GM23248 (cell line): ENCODE measurements at regions not wholly inside any gene's neighbourhood (a gene's known extent, or its start where the extent isn't known, plus 50 kb on each side); places are given as distances from the start of the nearest gene placed in this dataset.

Experiments used
- DNase-seq: peaks from one replicate; pipeline ENCODE4 v3.0.0-alpha.2; 2015
- H2AFZ ChIP-seq: fragments of 200-600 bp; sonication (generic); 2 replicates; pipeline ENCODE4 v1.6.1; 2016; ENCODE audit warnings: antibody characterized with exemption
- H3F3A ChIP-seq: fragments of 200-600 bp; sonication (generic); 2 replicates; pipeline ENCODE4 v1.6.1; 2016; ENCODE audit warnings: mild to moderate bottlenecking, antibody characterized with exemption, mixed run types; ENCODE audit not compliant: insufficient read depth
- H3K27ac ChIP-seq: fragments of 200-600 bp; sonication (generic); 2 replicates; pipeline ENCODE4 v1.5.1; 2016; ENCODE audit warnings: mild to moderate bottlenecking
- H3K27me3 ChIP-seq: fragments of 200-600 bp; sonication (generic); replicated peaks from 2 replicates; pipeline ENCODE4 v1.6.1; 2016; ENCODE audit warnings: mild to moderate bottlenecking; ENCODE audit not compliant: insufficient read depth
- H3K36me3 ChIP-seq: fragments of 200-600 bp; sonication (generic); 2 replicates; pipeline ENCODE4 v1.6.1; 2016; ENCODE audit warnings: low read depth, mild to moderate bottlenecking
- H3K4me1 ChIP-seq: fragments of 200-600 bp; sonication (generic); 2 replicates; pipeline ENCODE4 v1.6.1; 2016; ENCODE audit warnings: mild to moderate bottlenecking; ENCODE audit not compliant: insufficient read depth
- H3K4me2 ChIP-seq: fragments of 200-600 bp; sonication (generic); one replicate; pipeline ENCODE4 v1.6.1; 2016; ENCODE audit warnings: mild to moderate bottlenecking; ENCODE audit not compliant: unreplicated experiment
- H3K4me3 ChIP-seq: fragments of 200-600 bp; sonication (generic); 2 replicates; pipeline ENCODE4 v1.5.1; 2016; ENCODE audit warnings: mild to moderate bottlenecking
- H3K79me2 ChIP-seq: fragments of 200-600 bp; sonication (generic); 2 replicates; pipeline ENCODE4 v1.6.1; 2016; ENCODE audit warnings: mild to moderate bottlenecking; ENCODE audit not compliant: insufficient read depth
- H3K9ac ChIP-seq: fragments of 200-600 bp; sonication (generic); 2 replicates; pipeline ENCODE4 v1.6.1; 2016; ENCODE audit warnings: mild to moderate bottlenecking
- H3K9me2 ChIP-seq: fragments of 200-600 bp; sonication (generic); 2 replicates; pipeline ENCODE4 v1.6.1; 2016; ENCODE audit warnings: mixed run types, mild to moderate bottlenecking, moderate library complexity; ENCODE audit not compliant: insufficient read depth
- H3K9me3 ChIP-seq: fragments of 200-600 bp; sonication (generic); one replicate; pipeline ENCODE4 v1.6.1; 2017; ENCODE audit warnings: low read depth
- H4K20me1 ChIP-seq: fragments of 200-600 bp; sonication (generic); 2 replicates; pipeline ENCODE4 v1.6.0; 2016; ENCODE audit not compliant: insufficient read depth
- EZH2 ChIP-seq: fragments of 200-600 bp; sonication (generic); IDR thresholded peaks from 2 replicates; pipeline ENCODE4 v1.6.1; 2018; ENCODE audit warnings: antibody characterized with exemption, mild to moderate bottlenecking; ENCODE audit not compliant: insufficient read depth, poor library complexity, severe bottlenecking
- EZH2phosphoT487 ChIP-seq: fragments of 200-600 bp; sonication (generic); IDR thresholded peaks from 2 replicates; pipeline ENCODE4 v1.6.1; 2018; ENCODE audit warnings: antibody characterized with exemption, moderate library complexity, mild to moderate bottlenecking, low read depth; ENCODE audit not compliant: insufficient read depth
- WGBS, 2 experiments: methylation state at CpG; one replicate each; pipeline ENCODE4 v1.1.6; 2015 to 2017; ENCODE audit warnings: low lambda C conversion rate in 2 of 2, low coverage in 1 of 2; ENCODE audit errors: missing lambda C conversion rate in 2 of 2; 5-methylcytosine and 5-hydroxymethylcytosine counted together
- in situ Hi-C: fragments of 300-500 bp; cut with MboI; formaldehyde crosslinking; loops from 2 replicates; pipeline ENCODE4 v1.15.0; 2020

- Histone ChIP-seq H3K4me1 (no peaks in the 10 kb centered on the region), H3K9me3 (no peaks in the 10 kb centered on the region), H3K4me2 (no peak overlapping the region), H3K9me2 (no peaks in the 10 kb centered on the region), H4K20me1 (no peaks in the 10 kb centered on the region), H3F3A (no peaks in the 10 kb centered on the region), H3K9ac (no peak overlapping the region), H3K36me3 (no peaks in the 10 kb centered on the region), H3K79me2 (no peaks in the 10 kb centered on the region), H3K27me3 (peaks cover 44% of the 10 kb centered on the region), H2AFZ (no peak overlapping the region), H3K27ac (no peak overlapping the region), H3K4me3 (no peak overlapping the region)
- in situ Hi-C loops = no loop called here
- 52 to 69% methylated on average over 1 of the region's 1 CpG for WGBS, 2 experiments
- TF ChIP-seq EZH2 = no peak
- no peak for TF ChIP-seq EZH2phosphoT487
- DNase-seq = no peak
Observed at GRCh38 chr15:69740684-69741083, 288.1 kb downstream of the RPLP1 start.

DNA sequence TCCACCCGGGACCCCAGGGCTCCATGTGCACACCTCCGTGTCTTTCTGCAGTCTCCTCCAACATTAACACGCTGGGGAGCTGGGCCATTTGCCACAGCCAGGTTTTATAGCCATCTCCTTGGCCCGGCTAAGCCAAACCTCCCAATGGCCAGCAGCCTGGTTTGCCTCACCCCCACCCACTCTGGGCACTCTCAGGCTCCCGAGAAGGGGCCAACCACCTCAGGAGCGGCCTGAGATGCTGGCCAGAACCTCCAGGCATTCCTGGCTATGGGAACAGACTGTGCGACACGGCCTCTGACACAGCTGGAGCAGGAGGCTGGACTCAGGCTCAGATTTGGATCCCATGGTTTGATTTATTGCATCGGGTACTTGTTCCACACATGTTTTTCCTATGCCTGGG is 289.7 kb downstream of the RPLP1 start:
- no peak overlapping the region for H3K4me3 ChIP-seq
- no peaks in the 10 kb centered on the region for H4K20me1 ChIP-seq
- no peaks in the 10 kb centered on the region for H3K4me1 ChIP-seq
- no peak overlapping the region for H2AFZ ChIP-seq
- in situ Hi-C loops = no loop called here
- no peaks in the 10 kb centered on the region for H3K9me2 ChIP-seq
- H3K27me3 ChIP-seq = peaks cover 38% of the 10 kb centered on the region
- no peak overlapping the region for H3K9ac ChIP-seq
- DNase-seq = no peak
- 20 to 23% methylated on average over 9 of the region's 9 CpGs for WGBS, 2 experiments
- H3K27ac ChIP-seq = no peak overlapping the region
- TF ChIP-seq EZH2 = no peak
- no peak for TF ChIP-seq EZH2phosphoT487
- H3K9me3 ChIP-seq = no peaks in the 10 kb centered on the region
- H3K79me2 ChIP-seq = no peaks in the 10 kb centered on the region
- H3F3A ChIP-seq = no peaks in the 10 kb centered on the region
- H3K4me2 ChIP-seq = no peak overlapping the region
- H3K36me3 ChIP-seq = no peaks in the 10 kb centered on the region

GRCh38 chr15:69743091-69743490 is 290.5 kb downstream of the RPLP1 start:
- H3K4me1 ChIP-seq = no peaks in the 10 kb centered on the region
- H3K9me2 ChIP-seq = no peaks in the 10 kb centered on the region
- H3F3A ChIP-seq = no peaks in the 10 kb centered on the region
- H3K27ac ChIP-seq = no peak overlapping the region
- no peak overlapping the region for H3K4me3 ChIP-seq
- TF ChIP-seq EZH2 (no peak), EZH2phosphoT487 (no peak)
- H3K4me2 ChIP-seq = no peak overlapping the region
- H3K36me3 ChIP-seq = no peaks in the 10 kb centered on the region
- H3K27me3 ChIP-seq = peaks cover 42% of the 10 kb centered on the region
- no peaks in the 10 kb centered on the region for H4K20me1 ChIP-seq
- H2AFZ ChIP-seq = no peak overlapping the region
- H3K79me2 ChIP-seq = no peaks in the 10 kb centered on the region
- H3K9me3 ChIP-seq = no peaks in the 10 kb centered on the region
- 50 to 79% methylated on average over 1 of the region's 1 CpG for WGBS, 2 experiments
- no peak overlapping the region for H3K9ac ChIP-seq
- in situ Hi-C loops = no loop called here
- DNase-seq = no peak

- Histone ChIP-seq H3K9me3 (no peaks in the 10 kb centered on the region), H3K27ac (no peak overlapping the region), H3K9me2 (no peaks in the 10 kb centered on the region), H3K27me3 (peaks cover 42% of the 10 kb centered on the region), H4K20me1 (no peaks in the 10 kb centered on the region), H3K4me2 (no peak overlapping the region), H3K9ac (no peak overlapping the region), H3K36me3 (no peaks in the 10 kb centered on the region), H3K4me3 (no peak overlapping the region), H3K79me2 (no peaks in the 10 kb centered on the region), H3K4me1 (no peaks in the 10 kb centered on the region), H2AFZ (no peak overlapping the region), H3F3A (no peaks in the 10 kb centered on the region)
- 24 to 27% methylated on average over 5 of the region's 5 CpGs for WGBS, 2 experiments
- in situ Hi-C loops = no loop called here
- TF ChIP-seq EZH2phosphoT487 (no peak), EZH2 (no peak)
- DNase-seq = no peak
Observed at GRCh38 chr15:69744391-69745162, 292.0 kb downstream of the RPLP1 start.
